ENCODE measurements at regions not wholly inside any gene's neighbourhood (a gene's known extent, or its start where the extent isn't known, plus 50 kb on each side); places are given as distances from the start of the nearest gene placed in this dataset.
"Not testable (repeated sequence)": the region's sequence is repeated elsewhere in the genome, so short reads cannot be mapped to it uniquely, and the experiment has no call there.

DNA sequence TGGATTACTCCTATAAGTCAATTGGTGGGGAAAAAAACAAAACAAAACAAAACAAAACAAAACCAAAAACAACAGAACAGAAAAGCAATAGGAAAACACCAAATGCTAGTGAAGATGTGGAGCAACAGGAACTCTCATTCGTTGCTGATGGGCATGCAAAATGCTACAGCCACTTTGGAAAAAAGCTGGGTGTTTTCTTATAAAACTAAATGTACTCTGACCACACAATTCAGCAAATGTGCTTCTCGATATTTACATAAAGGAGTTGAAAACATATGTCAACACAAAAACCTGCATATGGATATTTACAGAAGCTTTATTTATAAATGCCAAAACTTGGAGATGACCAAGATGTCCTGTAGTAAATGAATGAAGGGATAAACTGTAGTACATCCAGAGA is 703.6 kb upstream of the FAM241A start:
- DNase-seq = no peak

DNA sequence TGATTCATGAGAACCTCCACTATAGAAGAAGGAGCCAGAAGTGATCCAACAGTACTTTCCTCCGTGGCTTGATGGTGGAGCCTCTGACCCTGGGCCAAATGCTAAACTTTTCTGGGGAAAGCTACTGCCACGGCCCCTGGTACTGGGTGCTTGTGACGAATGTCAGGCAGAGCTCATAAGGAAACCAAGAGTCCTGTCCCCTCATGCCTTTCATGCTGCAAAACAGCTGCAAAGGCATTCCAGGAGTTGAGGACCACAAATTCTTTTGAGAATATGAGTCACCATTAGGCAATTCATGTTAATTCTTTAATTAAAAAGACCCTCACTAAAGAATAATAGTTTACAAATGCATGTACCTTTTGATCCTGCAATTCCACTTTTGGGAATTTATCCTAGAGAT is 700.4 kb upstream of the FAM241A start:
- not testable (repeated sequence) for DNase-seq

DNA sequence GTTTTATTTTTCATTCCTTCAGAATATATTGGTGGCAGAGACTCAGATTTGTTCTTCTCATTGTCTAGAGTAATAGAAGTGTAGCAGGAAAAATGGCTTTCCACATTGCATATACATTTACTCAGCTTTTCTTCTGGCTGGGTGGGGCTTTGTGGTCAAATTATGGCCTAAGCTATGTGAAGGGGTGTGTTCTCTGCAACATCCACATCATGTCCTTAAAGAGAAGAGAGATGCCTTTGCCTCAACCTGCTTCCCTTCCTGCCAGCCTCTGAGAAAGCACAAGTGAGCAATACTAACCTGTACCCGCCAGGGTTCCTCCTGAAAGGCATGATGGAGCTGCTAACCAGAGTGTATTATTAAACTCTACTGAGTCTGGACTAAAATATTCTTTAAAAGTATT is 695.6 kb upstream of the FAM241A start:
- DNase-seq = no peak

DNA sequence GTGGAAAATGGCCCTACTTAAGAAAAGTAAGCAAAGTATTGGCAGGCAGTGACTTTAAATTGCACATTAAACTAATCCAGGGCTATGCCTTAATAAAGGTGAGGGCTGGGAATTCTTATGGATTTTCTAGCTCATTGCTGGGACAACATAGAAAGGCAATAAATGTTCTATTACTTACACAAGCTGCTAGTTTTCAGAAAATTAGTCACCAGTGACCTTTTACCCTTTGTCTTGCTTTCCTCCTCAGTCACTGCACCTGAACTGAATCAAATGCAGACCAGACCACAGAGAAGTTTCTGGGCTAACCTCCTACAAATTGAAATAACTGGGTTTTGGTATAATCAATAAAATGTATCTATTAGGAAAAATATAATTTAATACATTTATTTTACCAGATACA is 694.4 kb upstream of the FAM241A start:
- no peak for DNase-seq

DNA sequence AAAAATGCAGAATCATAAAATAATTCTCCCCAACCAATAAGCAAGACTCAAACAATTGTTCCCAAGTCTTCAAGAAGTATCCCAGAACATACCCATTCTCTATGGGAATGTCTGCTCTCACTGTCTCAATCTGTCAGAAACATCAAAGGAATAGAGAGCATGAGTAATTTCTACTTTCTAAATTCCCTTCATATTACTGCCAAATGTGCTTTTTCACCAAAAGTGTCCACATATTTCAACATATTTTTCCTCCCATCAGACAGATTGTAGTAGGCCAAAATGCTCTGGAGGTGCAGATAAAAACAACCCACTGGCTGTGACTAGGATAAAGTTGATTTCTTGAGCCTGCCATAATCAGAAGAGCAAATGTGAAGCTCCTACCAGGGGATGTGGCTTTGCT is 692.0 kb upstream of the FAM241A start:
- DNase-seq = no peak

DNA sequence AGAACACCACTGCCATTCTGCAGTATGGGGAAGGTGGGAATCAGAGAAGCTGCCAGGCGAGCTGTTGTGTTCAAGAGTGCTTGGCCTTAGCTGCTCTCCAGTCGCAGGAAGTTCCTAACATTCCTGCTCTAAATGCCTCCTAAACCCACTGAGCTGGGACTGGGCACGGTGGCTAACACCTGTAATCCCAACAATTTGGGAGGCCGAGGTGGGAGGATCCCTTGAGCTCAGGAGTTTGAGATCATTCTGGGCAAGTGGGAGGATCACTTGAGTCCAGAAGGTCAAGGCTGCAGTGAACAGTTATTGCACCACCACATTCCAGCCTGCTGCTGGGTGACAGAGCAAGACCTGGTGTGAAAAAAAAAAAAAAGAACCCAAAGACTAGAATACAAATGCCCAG is 690.3 kb upstream of the FAM241A start:
- no peak for DNase-seq

DNA sequence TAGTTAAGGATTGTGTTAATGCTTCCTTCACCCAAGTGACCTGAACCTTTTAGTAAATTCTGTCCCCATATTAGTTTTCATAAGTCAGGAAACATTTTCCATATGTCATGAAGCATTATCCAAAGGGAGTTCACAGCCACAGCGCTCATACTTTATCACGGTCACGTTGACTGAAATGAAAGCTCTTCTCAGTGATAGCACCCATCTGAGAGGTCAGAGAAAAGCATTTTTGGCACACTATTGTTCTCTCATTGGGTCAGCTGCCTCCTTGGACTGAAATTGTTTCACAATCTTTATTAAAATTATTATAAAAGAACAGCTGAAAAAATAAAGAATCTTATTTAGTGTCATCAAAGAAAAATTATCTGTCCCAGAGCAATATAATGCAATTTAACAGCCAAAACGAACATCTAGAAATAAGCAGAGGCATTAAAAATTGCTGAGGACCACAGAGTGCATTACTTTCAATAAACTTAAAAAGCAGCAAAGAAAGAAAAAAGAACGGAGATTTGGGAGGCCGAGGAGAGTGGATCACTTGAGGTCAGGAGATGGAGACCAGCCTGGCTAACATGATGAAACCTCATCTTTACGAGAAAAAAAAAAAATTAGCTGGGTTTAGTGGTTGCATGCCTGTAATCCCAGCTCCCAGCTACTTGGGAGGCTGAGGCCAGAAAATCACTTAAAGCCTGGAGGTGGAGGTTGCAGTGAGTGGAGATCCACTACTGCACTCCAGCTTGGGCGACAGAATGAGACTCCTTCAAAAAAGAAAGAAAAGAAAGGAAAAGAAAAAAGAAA is 680.8 kb upstream of the FAM241A start:
- DNase-seq = no peak

DNA sequence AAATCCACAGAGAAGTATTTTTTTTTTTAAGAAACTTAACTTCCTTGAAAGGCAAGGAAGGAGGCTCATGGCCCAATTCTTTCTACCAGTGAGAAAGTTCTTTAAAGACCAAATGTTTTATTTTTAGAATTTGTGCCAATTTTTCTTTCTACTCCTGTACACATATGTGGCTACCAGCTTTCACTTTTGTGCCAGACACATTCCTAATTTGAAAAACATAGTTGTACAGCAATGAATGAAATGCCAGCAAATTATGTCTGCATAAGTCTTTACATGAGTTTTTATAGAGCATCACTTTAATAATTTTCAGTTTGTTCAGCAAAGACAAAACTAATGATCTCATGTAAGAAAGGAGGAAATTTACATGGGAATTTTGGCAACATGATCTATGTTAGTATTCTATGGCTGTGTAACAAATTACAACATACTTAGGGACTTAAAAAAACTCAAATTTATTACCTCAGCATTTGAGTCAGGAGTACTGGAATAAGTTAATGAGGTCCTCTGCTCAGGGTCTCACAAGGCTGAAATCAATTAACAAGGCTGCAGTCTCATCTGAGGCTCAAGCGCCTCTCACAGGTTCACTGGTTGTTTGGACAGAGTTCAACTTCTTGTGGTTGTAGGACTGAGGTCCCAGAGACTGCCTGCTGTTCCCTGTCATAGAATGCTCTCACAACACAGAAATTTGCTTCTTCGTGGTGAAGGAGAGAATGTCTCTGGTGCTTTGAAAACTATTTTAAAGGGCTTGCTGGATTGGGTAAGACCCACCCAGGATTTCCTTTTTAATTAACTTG is 678.2 kb upstream of the FAM241A start:
- DNase-seq = no peak

DNA sequence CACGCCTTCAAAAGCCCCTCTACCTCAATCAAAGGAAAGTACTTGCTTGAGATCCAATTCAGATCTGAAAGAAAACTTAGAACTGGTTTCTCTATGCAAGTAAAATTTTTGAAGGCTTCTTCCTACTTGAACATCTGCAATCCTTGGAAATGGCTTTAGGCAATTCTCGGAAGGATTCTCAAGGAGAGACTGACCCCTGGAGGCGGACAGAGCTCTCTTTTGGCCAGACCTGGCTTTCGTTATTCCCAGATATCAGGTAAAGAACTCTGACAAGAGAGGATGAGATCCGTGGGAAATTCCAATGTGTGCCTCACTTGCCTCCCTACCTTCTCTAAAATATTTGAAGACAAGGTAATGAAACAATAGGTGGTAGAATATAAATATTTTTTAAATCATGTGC is 670.3 kb upstream of the FAM241A start:
- no peak for DNase-seq

DNA sequence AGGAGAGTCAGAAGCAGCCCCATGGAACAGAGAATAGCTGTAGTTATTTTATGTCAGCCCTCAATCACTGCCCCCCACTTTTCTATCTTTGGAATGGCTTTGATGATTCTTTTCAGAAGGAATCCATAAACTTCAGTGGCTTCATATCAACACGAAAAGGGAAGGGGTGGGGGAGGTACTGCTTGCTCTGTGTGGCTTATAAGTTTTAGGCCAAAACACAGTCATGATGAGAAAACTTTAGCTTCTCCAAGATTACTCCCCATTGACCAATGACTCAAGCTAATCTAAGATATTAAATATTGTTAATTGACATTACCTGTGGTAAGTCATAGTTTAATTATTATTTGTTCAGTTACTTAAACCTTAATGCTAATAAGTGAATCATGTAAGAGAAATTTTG is 669.6 kb upstream of the FAM241A start:
- no peak for DNase-seq

DNA sequence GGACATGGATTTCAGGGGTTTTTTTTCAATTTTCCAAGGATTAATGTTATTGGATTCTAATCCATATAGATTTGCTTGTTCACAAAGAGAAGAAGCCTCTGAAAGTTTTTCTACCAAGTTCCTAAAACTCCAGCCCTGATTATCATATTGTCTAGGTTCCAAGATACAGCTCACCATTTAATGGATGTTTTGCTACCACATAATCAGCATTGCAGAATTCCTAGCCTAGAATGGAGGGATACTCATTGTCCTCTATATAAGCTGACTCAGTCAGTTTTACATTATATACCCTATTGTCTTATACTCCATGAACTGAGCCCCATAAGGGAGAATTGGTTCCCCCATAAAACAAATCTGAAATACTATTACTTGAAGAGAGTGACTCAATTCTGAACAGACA is 664.7 kb upstream of the FAM241A start:
- DNase-seq = no peak

DNA sequence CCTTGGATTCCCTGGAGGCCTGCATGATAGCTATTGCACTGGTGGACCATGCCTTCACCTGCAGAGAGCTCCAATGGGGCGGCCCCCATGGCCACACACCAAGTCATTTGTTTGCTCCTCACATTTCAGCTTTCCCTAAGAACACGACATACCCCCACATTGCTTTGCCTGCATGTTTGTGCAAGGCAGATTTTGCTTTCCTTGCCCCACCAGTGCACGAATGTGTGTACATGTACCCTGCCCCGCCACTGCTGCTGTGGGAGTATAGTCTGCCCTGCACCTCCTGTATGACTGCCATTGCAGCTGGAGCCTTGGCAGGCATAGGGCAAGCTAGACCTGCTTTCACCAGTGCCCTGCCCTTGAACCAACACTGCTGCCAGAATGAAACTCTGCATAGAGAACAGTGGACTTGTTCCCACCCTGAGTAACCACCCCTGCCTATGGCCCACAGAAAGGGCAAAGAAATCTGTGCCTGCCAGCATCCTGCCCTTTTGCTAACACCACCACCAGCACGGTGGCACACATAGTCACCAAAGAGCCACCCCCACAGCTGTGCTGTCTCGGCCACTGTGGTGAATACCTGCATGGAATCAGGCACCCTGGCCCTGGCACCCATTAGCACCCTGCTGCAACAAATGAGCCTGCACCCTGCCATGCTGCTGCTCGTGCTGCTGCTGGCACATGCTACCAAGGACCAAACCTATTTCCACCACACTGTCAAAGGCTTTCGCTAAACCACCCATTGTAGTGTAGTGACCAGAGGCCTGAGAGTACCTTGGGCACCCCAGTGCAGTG is 661.7 kb upstream of the FAM241A start:
- DNase-seq = no peak

DNA sequence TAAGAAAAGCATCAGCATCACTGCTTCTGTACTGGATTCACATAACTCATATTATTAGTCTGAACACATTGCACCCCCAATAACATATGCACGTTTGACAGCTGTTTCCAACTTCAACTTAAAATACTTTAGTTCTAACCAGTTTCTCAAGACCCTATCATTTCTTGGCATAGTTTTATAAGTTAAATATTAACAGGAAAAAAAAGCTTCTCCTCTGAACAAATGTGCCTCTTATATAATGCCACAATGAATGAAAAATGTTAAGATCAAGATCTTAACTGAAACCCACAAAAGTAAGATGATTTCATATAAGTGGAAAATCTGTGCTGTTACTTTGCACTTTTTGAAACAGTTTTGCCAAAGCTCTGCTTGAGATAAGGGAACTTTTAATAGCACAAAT is 652.8 kb upstream of the FAM241A start:
- no peak for DNase-seq

DNA sequence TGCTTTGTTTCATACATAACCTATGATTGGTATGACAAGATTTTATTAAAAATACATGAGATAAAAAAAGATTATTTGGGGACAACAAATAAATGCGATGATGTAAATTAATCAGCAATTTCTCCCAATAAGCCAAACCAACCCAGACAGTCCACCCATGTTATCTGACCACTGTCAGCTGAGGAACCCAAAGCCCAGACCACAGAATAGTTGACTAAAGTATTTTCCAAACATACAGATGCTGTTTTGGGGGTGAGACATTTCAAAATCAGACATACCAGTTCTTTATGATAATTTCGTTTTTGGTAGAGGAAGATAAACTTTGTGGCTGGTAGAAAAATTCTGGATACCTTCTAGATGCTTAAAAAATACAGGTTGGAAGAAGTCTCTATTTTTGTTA is 650.8 kb upstream of the FAM241A start:
- DNase-seq = no peak

DNA sequence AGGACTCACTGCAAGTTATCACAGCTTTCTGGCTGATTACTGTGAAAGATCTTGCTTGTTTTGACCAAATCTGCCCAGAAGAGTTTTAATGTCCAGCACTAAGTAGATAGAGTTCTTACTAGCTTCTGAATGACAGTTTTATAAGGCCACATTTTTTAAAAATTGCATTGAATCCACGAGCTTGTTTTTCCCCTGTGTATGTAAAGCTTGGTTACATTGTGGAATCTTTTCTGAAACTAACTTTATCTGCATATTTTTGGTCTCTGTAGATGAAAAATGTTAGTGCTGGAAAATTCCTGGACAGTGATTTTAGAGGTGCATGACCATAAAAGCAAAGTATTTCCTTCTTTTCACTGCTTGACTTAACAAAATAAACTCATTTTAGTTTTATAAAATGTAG is 650.3 kb upstream of the FAM241A start:
- DNase-seq = no peak

DNA sequence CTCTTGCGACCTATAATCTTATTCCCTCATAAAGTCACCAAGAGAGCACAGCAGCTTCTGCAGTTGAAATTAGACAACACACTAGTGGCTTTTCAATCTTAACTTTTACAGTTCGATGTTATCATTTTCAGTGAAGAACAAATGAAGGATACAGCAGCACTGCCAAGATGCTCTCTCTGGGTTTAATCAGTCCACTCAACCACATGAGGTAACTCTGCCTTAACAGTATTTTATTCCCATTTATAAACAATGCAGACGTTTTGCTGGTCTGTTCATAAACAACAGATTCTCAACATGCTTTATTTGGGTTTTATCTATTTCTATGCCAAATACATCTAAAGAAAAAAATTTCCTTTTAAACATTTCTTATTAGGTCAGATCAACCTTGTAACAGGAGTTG is 646.0 kb upstream of the FAM241A start:
- DNase-seq = no peak

DNA sequence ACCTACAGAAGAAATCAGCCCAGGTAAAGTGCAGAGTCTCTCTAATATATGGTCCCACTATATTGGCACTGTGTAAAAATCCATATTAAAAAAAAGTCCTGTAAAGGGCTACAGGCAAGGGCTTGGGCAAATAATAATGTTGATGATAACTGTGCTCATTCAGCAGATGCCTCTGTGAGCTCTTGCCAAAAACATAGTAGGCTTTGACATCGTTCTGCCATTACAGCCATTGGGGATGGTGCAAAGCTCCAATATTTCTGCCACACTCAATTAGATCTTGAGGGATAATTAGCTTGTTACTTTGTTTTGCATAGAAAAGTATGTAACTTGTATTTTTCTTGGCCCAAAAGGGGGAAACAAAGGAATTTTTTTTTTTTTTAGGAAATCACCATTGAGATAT is 645.5 kb upstream of the FAM241A start:
- DNase-seq = no peak

DNA sequence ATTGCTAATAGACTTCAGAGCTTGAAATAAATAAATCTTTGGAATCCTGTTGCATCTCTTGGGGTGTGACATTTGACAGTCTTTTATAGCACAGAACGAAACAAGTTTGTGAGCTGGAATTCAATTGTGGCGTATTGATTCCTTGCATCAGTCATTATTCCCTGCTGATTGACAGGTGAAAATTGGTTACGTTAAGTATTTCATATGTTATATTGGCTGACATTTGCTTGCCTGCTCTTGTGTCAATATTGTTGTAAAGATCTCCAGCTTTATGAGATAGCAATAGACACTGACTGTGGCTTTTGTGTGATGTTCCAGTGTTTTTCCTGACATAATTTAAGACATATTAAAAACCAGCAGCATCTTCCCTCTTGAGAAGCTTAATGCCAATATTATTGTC is 644.4 kb upstream of the FAM241A start:
- no peak for DNase-seq

DNA sequence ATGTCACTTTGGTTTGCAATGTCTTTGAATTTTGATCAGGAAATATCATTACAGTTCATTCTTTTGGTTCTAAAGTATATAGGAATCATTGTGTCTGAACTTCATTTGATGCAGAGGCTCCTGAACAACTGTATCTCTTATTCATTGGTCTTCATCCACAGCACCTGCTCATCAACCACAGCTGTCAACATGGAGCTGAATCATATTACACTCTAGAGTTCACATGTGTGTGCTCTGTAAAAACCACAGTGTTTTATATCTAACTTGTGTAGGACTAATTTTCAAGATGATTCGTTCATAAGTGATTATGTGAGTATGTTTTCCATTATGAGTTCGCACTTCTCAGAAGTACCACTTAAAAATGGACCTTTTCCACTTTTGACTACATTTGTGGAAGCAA is 643.3 kb upstream of the FAM241A start:
- no peak for DNase-seq

DNA sequence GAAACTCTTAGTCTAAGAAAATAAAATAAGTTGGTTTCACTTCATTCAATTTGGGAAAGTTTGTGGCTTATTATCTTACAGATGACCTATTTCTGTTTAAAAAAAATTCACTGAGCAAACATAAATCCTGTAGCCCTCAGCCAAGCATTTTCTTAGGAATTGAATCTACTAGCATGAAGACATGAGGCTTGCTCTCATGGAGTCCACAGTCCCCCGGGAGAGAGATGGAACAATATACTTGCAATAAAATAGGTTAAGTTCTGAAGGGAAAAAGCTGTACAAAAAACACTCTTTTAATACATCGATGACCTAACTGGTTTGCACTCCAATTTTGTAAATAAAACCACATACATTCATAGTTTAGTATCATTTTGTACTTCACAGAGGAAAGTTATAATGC is 642.6 kb upstream of the FAM241A start:
- no peak for DNase-seq

DNA sequence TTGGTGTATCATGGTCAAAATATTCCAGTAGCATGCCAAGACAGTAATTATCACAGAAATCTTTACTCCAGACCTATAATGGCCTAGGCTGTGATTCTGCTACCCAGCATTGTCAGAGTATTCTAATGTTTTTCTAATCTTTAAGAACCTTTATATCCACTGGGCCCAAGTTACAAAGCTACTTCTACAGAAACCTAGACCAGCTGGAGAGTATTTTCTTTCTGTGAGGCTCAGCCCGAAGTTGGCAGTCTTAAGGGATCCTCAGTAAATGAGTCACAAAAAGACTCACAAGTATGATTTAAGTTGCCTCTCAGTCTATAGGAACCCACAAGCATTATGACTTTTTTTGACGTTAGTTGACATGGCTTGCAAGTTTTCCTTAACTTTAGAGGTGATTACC is 638.5 kb upstream of the FAM241A start:
- DNase-seq = no peak

DNA sequence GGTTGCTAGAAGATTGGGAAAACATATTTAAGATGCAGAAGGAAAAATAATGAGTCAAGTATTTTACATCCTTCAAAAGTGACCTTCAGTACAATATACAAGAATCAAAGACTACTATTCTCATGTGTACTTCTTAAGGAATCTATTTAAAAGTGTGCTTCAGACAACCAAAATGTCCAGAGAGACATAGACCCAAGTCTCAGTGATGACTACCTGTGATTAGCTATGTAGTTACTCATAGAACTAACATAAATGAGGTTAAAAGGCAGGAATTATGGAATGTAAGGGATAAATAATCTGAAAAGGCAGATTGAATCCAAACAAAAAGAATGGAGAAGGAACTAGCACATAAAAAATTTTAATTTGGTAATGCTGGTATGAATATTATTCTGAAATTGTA is 634.7 kb upstream of the FAM241A start:
- no peak for DNase-seq

DNA sequence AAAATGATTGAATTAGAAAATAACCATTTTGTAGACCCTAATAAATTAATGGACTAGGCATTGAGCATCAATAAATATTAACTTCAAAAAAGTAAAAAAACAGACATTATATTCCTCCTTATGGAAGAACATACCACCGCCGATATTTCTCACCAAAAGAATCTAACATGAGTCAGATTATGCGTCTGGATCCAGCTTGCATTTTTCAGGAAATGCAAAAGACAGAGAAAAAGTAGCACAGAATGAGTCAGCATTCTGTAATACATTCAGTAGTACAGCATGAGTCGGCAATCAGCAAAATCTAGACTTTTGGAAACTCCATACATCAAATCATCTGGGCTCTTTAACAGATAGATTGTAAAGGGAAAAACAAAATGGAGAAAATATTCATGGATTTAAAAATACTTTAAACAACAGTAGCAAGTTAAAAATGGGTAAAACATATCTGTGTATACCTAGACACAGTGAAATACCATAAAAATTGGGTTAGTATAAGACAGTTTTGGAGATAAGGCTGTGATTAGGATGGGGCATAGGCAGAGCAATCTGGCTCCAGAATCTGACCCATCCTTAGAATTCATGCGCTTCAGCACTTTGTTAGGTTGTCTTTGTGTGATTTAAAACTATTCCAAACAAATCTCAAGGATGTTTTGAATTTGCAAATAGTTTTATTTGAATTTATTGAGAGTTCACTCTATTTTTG is 633.0 kb upstream of the FAM241A start:
- no peak for DNase-seq
